HG03159 (cell line): ENCODE measurements at regions not wholly inside any gene's neighbourhood (a gene's known extent, or its start where the extent isn't known, plus 50 kb on each side); places are given as distances from the start of the nearest gene placed in this dataset.
A peak's percentile ranks its signal among the peaks of the same experiment; 100 is the strongest.
"Not testable (repeated sequence)": the region's sequence is repeated elsewhere in the genome, so short reads cannot be mapped to it uniquely, and the experiment has no call there.

ENCODE experiments used
- ATAC-seq: cut with Tn5 transposase; IDR thresholded peaks from one replicate; pipeline ENCODE4 v1.9.1; 2021; ENCODE audit warnings: mild to moderate bottlenecking, moderate library complexity; ENCODE audit not compliant: unreplicated experiment

DNA sequence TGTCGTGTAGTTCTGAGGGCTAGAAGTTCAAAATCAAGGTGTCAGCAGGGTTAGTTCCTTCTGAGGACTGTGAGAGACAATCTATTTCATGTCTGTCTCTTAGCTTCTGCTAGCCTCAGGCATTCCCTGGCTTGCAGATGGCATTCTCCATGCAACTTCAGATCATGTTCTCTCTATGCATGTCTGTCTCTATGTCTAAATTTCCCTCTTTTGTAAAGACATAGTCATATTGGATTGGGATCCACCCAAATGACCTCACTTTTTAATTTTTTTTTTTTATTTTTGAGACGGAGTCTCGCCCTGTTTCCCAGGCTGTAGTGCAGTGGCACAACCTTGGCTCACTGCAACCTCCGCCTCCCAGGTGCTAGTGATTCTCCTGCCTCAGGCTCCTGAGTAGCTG lies 104.6 kb downstream of the RAP2B start:
- ATAC-seq: no peak

DNA sequence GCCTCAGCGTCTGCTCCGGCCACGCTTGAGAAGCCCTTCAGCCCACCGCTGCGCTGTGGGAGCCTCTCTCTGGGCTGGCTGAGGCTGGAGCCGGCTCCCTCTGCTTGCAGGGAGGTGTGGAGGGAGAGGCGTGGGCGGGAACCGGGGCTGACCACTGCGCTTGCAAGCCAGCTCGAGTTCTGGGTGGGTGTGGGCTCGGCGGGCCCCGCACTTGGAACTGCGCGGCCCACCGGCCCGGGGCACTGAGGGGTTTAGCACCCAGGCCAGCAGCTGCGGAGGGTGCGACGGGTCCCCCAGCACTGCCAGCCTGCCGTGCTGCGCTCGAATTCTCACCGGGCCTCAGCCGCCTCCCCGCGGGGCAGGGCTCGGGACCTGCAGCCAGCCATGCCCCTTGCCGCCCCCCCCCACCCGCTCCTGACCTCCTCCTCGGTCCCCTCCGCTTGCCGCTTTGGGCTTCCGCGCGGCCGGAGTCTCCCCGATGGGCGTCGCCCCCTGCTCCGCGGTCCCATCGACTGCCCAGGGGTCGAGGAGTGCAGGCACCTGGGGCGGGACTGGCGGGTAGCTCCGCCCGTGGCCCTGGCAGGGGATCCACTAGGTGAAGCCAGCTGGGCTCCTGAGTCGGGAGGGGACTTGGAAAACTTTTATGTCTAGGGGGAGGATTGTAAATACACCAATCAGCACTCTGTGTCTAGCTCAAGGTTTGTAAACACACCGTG lies 106.7 kb downstream of the RAP2B start:
- ATAC-seq: no peak

DNA sequence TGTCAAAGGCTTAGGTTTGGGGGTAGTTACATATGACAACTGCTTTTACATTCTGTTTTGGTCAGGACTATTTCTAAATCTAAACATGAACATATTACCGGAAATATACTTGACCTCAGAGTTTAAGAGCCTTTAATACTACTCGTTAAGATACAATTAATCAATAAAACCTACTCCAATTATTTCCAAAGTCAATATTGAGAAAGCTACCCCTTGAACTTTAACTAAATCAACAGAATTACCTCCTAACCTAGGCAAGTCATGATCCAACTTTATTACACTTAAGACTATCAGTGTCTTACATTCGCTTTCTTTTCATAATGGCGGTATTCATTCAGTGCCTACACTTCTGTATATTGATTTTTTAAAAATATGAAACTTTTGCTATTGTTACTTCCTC lies 107.7 kb downstream of the RAP2B start:
- ATAC-seq: no peak

DNA sequence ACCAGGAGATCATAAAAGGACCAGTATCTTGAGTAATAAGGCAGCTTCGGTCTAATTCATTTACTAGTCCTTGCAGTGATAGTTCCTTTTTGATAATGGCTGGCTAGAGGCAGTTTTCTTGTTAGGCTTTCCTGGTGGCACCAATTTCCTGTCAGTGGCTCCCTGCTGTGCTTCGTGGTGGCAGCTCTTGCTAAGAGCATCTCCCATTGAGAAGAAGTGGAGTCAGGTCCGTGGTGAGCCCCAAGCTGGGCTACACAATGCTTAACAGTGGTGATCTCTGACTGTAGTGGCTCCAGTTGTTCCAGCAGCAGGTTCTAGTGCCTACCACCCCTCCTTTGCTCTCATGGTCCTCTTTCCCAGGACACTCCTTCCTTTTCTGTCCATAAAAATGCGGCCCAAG lies 111.2 kb downstream of the RAP2B start:
- ATAC-seq: no peak

DNA sequence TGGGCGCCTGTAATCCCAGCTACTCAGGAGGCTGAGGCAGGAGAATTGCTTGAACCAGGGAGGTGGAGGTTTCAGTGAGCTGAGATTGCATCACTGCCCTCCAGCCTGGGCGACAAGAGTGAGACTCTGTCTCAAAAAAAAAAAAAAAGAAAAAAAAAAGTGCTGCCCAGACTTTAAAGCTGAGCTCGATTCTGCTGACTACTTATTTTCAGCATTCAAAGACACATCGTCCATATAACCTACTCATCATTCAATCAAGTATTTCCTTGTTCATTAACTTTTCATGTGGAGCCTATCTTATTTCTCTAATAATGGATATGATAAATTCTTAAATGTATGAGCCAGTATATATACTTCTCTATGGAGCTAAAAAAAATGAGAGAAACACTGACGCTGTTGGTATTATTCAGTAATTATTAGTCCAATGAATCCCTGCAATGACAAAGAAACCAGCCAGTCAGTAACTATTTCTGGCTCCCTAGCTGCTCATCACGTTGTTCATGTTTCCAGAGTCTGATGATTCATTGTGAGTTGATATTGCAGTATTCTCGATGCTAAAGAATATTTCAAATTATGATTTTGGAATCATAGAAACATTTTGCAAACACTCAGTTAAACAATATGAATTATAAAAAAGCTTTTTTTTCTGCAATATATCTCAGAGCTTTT lies 111.9 kb downstream of the RAP2B start:
- ATAC-seq: no peak

DNA sequence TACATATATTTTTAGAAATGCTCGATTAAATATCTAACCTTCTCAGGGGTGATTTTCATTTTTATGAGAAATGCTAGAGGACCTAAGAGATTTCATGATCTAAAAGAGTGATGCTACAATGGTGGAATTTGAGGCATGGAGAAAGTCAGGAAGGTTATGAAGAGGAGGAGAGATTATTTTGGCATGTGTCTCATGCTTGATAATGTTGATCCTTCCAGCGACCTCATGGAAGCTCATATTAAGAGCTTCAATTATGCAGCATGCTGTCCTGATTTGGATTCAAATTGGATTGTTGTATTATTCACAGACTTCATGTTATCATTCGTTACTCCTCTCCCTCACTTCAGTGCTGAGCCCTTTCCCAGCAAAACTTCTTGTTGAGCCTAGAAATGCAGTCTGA lies 112.5 kb downstream of the RAP2B start:
- no peak for ATAC-seq

DNA sequence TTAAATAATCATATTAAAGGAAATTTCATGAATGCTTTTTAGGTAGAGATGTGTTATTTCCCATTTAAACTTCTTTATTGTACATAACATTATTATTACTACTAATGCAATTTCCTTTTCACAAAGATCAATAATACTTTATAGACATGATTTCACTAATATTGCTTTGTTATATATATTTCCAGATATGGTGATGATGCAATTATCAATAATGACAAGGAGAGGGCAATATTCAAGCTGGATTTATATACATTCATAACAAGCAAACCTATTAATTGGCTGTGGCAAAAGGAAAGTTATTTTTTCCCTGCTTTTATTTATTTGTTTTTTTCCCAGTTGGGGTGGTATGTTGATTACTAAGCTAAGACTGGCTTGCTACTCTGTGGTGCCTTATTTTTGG lies 113.5 kb downstream of the RAP2B start:
- no peak for ATAC-seq

DNA sequence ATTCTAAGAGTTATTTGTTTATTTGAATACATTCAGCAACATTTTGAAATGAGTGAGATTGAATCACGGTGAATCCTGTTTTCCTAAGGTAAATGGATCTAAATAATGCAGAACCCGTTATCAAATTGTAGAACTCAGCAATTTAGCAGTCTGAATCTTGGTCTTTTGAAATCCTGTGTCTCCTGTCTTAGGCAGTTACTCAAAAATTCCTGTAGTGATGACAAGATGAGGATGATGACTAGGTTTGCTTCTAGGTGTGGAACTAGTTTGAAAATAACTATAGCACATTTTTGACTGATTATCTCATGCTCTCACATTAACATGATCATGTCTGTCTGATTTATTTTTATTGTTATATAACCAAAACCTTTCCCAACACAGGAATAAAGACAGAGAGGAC lies 115.0 kb downstream of the RAP2B start:
- ATAC-seq: no peak

DNA sequence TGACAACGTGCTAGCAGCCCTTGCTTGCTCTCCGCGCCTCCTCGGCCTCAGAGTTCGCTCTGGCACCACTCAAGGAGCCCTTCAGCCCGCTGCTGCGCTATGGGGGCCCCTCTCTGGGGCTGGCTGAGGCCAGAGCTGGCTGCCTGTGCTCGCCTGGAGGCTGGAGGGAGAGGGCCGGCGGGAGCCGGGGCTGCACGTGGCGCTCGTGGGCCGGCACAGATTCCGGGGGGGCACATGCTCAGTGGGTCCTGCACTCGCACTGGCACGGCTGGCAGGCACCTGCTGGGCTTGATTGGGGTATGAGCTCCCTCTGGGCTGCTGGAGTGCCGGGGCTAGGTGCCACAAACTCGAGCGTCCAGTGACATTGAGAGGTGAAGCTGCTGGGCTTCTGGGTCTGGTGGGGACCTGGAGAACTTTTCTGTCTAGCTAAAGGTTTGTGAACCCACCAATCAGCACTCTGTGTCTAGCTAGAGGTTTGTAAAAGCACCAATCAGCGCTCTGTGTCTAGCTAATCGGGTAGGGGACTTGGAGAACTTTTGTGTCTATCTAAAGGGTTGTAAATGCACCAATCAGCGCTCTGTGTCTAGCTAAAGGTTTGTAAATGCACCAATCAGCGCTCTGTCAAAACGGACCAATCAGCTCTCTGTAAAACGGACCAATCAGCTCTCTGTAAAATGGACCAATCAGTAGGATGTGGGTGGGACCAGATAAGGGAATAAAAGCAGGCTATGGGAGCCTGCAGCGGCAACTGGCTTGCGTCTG lies 119.4 kb downstream of the RAP2B start:
- ATAC-seq: not testable (repeated sequence)

DNA sequence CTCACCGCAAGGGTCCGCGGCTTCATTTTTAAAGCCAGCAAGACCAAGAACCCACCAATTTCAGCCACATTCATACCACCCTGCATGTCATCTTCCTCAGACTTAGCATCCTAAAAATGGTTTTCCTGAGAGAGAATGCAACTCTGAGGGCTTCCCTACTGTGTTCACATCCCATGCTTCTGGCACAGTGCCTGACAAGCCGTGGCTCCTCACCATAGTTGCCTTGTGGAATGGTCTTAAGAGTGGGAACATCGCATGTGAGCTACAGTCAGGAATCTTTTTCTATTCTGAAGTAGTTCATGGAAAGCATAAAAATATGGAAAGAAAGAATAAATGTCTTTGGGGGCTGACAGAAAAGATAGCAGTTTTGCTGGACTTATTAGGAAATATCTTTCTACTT lies 120.3 kb downstream of the RAP2B start:
- ATAC-seq: no peak

DNA sequence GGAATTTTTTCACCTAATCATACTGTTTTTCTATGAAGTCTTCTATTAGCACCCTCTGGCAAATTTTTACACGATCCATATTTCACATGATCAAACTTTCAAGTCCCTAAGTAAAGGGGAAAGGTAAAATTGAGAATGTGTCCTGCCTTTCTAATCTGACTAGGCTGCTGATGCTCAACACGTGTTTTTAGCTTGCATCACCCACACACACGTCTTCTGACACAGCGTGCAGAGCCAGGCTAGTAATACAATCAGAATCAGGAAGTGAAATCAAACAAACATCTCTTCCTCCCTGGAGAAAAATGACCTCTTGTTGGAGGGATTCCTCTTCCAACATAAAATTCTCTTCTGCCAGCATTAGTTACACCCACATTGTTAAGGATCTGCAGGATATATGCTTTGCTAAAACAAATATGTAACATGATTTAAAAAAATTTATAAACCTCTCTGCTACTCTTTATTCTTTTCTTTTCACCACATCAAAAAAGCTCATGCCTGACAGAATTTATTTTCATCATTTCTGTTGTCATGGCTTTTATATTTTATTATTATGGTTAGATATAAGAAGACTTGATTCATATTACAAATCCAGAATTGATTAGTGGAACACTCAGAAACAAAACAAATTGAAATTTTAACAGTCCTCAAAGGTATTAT lies 122.4 kb downstream of the RAP2B start:
- no peak for ATAC-seq

DNA sequence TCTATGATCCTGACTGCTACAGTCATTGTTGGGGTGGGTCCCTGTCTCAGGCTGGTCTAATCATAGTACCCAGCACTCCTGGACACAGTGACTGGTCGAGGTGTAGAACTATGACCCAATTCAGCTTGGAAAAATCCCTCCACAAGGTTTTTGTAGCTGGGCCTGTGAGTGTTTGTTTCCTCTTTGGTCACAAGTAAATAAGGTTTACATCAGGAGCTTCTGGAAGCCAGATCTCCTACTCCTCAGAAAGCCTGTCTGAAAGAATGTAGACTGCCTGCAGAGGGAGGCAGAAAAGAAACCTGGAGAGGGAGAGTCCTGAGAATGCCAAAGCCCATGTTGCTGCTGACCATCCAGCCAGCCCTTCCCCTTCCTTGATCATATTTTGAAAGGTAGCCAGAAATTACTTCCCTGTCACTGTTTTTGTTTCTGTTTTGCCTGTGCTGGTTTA lies 123.2 kb downstream of the RAP2B start:
- no peak for ATAC-seq

DNA sequence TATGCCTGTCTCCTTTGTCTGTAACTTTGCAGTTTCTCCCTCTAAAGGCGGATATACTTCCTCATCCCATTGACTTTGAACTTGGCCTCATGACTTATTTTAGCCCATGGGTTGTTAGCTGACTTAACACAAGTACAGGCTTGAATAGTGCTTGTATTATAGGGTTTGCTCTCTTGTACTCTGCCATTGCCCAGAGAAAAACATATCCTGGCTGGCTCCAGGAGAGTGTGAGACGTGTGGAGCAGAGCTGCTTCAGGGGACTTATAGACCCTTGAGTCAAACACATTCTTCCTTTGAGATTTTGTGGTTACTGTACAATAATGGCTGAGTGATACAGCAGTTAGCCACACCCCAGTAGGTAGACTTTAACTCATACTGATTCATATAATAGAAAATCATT lies 124.0 kb downstream of the RAP2B start:
- no peak for ATAC-seq

DNA sequence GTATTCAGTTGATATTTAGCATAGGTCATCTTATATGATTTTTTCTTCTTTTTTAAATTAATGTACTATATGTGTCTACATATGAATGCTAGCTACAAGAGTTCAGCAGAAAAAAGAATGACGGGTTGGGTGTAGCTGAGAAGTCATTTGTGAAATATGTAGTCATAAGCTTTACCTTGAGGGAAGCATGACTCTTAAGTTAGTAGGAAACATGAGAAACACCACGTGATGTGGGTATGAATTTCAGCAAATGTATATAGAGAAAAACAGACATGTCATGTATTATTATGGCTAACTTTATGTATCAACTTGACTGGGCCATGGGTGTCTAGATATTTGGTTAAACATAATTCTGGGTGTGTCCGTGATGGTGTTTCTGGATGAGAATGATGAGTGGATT lies 125.0 kb downstream of the RAP2B start:
- ATAC-seq: no peak

DNA sequence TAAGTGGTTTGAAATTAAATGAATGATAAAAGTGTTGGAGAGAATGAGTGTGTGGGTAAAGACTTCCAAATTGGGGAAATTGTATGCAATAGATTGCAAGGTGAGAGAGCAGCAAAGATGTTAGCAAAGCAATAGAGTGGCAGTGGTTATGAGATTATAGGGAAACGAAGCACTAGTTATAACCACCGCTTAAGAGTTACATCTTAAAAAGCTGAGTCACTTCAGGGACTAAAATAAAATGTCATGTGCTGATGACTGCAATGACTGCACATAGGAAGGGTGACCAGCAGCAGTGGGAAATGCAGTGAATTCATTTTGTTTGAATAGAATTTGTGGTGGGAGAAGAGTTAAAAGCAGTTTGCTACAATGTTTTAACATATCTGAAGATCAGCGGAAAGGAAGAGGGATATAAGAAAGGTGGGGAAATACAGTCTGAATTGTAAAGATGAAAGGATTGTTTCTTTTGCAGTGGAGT lies 127.3 kb downstream of the RAP2B start:
- no peak for ATAC-seq

DNA sequence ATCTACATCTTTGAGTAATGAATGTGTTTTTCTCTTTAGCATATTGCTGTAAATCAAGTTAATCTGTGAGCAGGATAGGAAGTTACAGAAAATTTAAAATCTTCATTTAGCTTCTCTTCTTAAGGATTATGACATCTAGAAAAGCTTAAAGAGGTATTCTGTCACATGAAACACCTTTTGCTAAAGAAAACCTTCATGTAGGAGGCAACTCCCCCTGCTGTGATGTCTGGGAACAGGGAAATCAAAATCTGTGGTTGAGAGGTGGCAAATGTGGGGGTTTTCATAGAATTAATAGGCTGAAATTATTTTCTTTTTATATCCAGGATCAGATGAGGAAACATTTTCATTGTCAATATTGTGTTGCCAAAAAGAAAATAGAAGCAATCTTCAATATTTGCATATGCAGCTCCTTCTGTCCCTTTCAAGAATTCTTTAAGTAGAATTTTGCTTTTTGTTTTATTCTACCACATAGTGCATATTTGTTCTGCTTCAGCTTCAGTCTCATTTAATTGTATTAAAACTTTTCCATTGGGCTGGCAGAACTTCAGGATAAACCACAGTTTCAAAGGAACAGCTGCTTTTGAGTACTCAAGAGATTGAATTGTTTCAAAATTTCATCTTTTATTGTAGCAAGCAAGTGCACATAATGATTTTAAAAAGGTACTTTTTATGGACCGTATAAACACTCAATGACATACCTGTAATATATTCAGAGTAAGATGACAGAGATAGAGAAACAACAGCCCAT lies 128.4 kb downstream of the RAP2B start:
- ATAC-seq: no peak

DNA sequence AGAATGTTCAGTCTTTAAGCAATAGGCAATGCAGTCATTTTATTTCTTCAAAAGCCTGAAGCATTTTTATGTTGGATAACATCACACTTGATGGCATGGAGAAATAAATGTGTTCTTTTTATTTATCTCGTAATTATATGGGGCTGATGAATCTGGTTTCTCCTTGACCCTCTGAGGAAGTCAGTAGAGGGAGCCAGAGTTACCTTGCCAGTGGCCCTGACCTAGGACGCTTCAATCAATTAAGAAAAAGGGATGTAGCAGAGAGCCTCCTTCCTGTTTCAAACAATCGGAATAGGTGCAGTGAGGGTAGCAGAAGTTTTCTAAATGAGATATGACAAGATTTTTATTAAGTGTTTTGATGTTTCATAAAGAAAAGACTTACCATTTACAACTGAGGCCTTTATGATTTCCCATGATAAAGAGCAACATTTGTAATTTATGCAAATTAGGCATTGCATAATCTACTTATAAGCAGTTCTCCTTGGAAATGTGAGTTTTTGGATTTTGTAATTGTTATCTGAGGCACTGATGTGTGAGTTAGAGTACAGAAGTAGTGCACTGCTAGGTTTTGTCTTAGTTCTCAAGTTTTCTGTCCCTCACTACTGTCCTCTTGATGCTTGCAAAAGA lies 129.1 kb downstream of the RAP2B start:
- peak; percentile 45 for ATAC-seq

DNA sequence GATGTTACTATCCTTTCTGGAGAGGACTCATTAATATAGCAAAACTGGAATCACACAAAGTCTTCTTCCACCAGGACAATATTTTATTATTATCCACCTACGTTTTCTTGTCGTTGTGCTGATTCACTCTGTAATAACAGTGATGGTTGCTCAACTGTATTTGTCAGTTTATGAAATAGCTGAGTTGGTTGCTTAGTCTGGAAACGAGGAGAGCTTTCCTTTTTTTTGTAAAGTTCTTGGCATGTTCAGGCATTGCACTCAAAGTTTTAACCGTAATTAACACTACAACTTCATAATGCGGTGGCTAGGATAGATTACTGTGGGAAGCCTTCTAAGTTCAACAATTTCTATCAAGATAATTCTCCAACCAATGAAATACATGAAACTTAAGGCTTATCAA lies 131.2 kb downstream of the RAP2B start:
- no peak for ATAC-seq

DNA sequence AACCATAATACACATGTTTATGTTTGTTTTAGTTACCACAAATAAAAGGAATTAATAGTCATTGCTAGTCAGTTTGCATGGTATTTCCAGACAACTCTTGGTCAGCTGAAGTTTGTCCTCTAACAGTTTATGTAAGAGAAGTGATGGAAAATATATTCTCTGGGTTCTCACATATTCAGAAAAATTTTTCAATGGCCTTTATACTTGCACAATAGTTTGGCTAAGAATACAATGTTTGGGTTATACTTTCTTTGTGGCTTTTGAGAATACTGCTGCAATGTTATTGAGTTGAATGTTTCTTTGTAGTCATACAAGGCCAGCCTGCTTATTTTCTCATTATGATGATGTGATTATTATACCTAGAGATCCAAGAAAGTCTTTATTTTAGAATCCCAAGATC lies 133.9 kb downstream of the RAP2B start:
- no peak for ATAC-seq

DNA sequence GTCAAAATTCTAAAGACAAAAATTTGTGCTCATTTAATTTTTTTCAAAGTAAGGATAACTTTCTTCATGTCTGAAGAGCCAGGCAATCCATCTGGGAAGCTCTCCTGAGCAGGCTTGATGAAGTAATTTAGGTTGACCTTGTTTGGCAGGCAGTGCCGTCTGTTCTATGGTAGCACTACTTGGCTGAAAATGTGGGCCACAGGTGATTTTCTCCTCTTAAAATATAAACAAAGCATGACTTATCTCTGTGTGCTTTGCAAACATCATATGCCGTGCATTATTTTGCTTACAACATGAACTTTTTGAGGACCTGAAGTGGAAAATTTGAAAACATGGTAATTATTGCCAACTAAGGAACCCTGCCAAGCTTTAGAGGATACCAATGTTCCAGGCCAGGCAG lies 143.2 kb downstream of the RAP2B start:
- ATAC-seq: no peak
